ENCODE measurements at regions not wholly inside any gene's neighbourhood (a gene's known extent, or its start where the extent isn't known, plus 50 kb on each side); places are given as distances from the start of the nearest gene placed in this dataset.
"Not testable (repeated sequence)": the region's sequence is repeated elsewhere in the genome, so short reads cannot be mapped to it uniquely, and the experiment has no call there.

GRCh38 chr5:74450095-74450494 is 190.4 kb downstream of the ENC1 start:
- FAIRE-seq: no peak
- no peak for DNase-seq (ENCODE audit: insufficient read length, low spot score)
- TF ChIP-seq POLR2A (IDR thresholded peaks at IDR 0.05; ENCODE audit: low read depth, low read length): no peak

DNA sequence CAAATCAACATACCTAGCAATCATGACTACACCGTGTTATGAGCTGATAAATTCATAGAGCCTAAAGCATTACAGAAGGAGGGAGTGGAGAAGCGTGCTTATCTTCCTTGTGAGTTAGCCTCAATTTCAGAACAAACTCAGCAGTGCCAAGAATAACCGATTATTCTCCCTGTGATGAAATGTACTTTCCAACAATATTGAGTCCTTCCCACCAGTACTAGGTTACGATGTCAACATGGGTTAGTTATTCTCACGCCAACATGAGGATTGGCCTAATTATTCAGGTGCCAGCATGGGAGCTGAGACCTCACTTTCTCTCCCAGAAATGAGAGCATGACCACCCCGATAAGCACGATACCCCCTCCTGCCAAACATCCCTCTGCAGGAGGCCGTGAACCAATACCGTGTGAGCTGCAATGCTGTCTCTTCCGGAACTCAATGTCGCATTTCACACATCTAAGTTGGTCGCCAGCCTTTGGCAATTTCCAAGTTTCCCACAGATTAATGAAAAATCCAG is 193.7 kb downstream of the ENC1 start:
- TF ChIP-seq POLR2A (IDR thresholded peaks at IDR 0.05; ENCODE audit: low read depth, low read length): no peak
- FAIRE-seq (no peak), DNase-seq (ENCODE audit: insufficient read length, low spot score) (no peak)

GRCh38 chr5:74442466-74442865 is 198.1 kb downstream of the ENC1 start:
- FAIRE-seq (no peak), DNase-seq (ENCODE audit: insufficient read length, low spot score) (no peak)
- no peak for TF ChIP-seq POLR2A (IDR thresholded peaks at IDR 0.05; ENCODE audit: low read depth, low read length)

- no peak for FAIRE-seq
These were observed 198.9 kb downstream of the ENC1 start for GRCh38 chr5:74441616-74442015.

GRCh38 chr5:74440341-74440740 is 200.2 kb downstream of the ENC1 start:
- TF ChIP-seq POLR2A (IDR thresholded peaks at IDR 0.05; ENCODE audit: low read depth, low read length): no peak
- DNase-seq (ENCODE audit: insufficient read length, low spot score) (no peak), FAIRE-seq (no peak)

More at GRCh38 chr5:74441616-74442015, 198.9 kb downstream of the ENC1 start:
- DNase-seq (ENCODE audit: insufficient read length, low spot score): no peak
- TF ChIP-seq POLR2A (IDR thresholded peaks at IDR 0.05; ENCODE audit: low read depth, low read length): no peak

DNA sequence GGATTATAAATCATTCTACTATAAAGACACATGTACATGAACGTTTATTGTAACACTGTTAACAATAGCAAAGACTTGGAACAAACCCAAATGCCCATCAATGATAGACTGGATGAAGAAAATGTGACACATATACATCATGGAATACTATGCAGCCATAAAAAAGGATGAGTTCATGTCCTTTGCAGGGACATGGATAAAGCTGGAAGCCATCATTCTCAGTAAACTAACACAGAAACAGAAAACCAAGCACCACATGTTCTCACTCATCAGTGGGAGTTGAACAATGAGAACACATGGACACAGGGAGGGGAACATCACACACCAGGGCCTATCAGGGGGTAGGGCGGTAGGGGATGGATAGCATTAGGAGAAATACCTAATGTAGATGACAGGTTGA is 202.7 kb downstream of the ENC1 start:
- FAIRE-seq; DNase-seq (ENCODE audit: insufficient read length, low spot score): not testable (repeated sequence)

DNA sequence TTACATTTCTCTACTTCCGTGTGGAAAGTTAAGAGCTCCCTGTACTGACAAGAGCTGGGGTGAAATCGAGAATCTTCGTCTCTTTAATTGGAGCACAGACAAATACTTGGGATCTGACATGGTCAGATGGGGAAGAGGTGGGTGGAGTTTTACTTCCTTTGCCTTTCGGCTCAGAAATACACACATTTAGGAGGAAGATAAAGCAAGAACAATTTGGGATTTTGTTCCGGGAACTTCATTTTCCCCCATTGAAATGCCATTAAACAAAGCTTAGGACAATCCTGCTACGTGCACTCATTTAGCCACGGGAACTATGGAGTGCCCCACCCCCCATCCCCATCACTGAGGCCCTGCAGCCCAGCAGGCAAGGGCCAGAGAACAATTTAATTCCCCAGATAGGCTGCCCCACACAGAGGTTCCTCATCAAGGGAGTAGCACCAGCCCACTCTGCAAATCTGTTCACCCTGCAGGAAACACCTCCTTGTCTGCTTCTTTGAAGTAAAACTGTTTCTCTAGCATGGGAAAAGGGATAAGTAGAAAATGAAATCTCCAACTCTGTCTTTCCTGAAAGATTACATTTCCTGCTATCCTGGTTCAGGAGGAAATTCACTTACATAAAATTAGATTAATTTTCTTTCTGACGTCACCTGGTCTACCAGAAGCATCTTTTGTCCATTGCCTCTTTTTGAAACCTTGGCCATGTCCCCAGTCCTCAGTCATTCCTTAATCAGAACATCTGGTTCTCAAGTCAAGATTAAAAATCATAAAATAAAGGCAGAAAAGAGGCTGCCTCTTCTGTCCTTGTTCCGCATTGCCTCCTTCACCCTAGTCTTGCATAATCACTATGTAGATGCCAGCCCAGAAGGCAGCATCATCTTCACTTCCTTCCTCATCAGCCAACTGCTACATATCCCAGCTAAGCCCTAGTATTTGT is 206.4 kb downstream of the ENC1 start:
- TF ChIP-seq POLR2A (IDR thresholded peaks at IDR 0.05; ENCODE audit: low read depth, low read length): no peak
- DNase-seq (ENCODE audit: insufficient read length, low spot score): peak; percentile 9
- FAIRE-seq: no peak

DNA sequence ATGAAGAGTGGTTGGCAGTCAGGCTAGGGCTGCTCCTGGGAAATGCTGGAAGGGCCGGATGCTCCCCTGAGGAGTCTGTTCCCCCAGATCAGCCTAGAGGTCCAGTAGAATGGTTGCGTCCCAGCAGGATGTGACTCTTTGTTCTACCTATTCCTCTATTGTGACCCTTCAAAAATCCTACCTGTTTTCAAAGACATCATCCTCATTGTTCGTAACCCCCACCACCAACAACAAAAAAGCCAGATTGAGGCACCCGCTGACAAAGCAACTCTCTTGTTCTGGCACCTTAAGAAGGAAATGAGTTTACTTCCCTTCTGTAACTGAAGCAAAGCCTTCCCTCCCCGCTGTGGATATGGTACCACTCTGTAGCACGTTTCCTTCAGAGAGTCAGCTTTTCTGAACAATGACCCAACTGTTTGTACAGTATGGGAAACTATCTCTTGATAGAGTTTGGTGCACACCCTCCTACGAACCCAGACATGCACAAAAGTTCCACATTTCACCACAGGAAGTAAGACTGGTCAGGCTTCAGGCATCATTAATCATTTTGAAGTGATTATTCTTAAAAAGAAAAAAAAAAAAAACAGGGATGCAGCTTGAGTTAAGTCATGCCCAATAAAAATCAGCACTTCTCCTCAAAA is 207.2 kb downstream of the ENC1 start:
- FAIRE-seq (no peak), DNase-seq (ENCODE audit: insufficient read length, low spot score) (peak; percentile 21)
- no peak for TF ChIP-seq POLR2A (IDR thresholded peaks at IDR 0.05; ENCODE audit: low read depth, low read length)

- FAIRE-seq: no peak
- no peak for DNase-seq (ENCODE audit: insufficient read length, low spot score)
- TF ChIP-seq POLR2A (IDR thresholded peaks at IDR 0.05; ENCODE audit: low read depth, low read length): no peak
These were observed 207.8 kb downstream of the ENC1 start for GRCh38 chr5:74432721-74433120.

- no peak for DNase-seq (ENCODE audit: insufficient read length, low spot score)
- no peak for FAIRE-seq
- no peak for TF ChIP-seq POLR2A (IDR thresholded peaks at IDR 0.05; ENCODE audit: low read depth, low read length)
These were observed 208.3 kb downstream of the ENC1 start for GRCh38 chr5:74432216-74432615.

DNA sequence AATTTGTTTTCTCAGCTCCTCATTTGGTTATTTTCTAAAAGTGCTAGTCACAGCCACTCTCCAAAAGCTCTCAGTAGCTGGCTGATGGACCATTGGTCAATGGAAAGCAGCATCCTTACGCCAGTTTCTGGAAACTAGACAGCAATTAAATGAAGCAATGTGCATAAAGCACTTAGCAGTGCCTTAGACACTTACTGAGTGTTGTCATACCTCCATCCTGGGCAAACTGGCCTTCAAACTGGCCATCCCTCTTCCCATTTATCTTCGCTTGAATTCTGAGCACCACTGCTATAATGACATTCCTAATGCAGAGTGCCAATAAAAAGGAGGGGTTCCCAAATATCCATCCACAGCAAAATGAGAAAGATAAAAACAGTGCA is 209.2 kb downstream of the ENC1 start:
- DNase-seq (ENCODE audit: insufficient read length, low spot score) (no peak), FAIRE-seq (no peak)
- no peak for TF ChIP-seq POLR2A (IDR thresholded peaks at IDR 0.05; ENCODE audit: low read depth, low read length)

DNA sequence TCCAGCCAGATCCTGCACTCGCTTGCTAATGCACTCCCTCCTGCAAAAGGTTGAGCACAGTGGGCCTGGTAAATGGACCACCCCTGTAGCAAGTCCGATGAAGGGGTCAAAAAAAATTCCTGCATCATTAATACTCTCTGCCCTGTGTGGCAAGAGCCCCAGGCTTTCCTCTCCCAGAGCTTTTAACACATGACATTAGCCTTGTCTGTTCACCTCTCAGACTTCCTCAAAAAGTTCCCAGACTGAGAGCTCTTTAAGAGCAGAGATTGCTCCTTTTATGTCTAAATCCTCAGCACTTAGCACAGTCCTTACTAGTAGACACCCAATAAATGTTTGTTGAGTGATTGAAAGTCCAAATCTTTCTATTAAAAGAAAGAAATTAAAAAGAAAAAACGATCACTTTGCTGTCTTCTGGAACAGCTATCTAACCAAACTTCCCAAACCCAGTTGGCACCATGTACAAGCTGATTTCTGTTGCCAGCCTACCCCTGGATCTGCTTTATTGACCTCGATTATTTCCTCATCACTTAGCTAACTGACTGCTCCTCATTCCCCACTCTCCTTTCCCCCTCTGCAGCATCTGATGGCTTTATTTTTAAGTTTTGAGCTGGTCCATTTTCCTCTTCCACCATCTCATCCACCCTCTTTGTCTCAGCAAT is 209.8 kb downstream of the ENC1 start:
- no peak for TF ChIP-seq POLR2A (IDR thresholded peaks at IDR 0.05; ENCODE audit: low read depth, low read length)
- DNase-seq (ENCODE audit: insufficient read length, low spot score) (no peak), FAIRE-seq (no peak)

- DNase-seq (ENCODE audit: insufficient read length, low spot score) (no peak), FAIRE-seq (no peak)
- no peak for TF ChIP-seq POLR2A (IDR thresholded peaks at IDR 0.05; ENCODE audit: low read depth, low read length)
These were observed 211.0 kb downstream of the ENC1 start for GRCh38 chr5:74429495-74429894.

DNA sequence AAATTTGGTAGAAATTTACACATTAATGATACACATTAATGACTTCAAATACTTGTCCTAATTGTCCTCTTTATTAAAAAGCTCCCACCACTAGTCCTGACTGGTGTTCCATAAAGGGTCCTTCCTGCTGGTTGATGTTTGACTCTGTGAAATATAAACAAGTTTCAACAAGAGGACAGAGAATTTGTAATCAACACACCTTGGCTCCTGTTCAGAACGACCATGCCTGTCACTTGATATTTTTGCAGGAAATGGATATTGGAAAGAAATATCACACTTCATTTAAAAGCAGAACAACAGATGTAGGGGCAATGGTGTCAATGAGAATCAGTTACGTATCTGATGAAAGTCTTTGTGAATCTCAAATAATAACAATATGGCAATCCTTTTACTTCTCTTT is 211.7 kb downstream of the ENC1 start:
- no peak for DNase-seq (ENCODE audit: insufficient read length, low spot score)
- FAIRE-seq: no peak
- TF ChIP-seq POLR2A (IDR thresholded peaks at IDR 0.05; ENCODE audit: low read depth, low read length): no peak
